HCT116 (cell line): ENCODE measurements at regions not wholly inside any gene's neighbourhood (a gene's known extent, or its start where the extent isn't known, plus 50 kb on each side); places are given as distances from the start of the nearest gene placed in this dataset.

Source experiments
- ATAC-seq: fragments of 200-7000 bp; cut with Tn5 transposase; 2 replicates; pipeline ENCODE4 v1.9.1; 2020; ENCODE audit warnings: mild to moderate bottlenecking, moderate library complexity
- BruUV-seq: library from RNA; stranded (reverse); fragments of 400-500 nt; replicated peaks from 2 replicates; lab custom pipeline; 2021; lab: Mats Ljungman, UMichigan
- CTCF ChIA-PET: fragments of 300-600 bp; sonication (Branson Sonifier 250); formaldehyde crosslinking; loops from one replicate; lab custom pipeline; 2021; ENCODE audit warnings: antibody characterized with exemption; lab: Charles Lee
- POLR2A ChIA-PET: fragments of 300-600, 350-600 bp; sonication (Branson Sonifier 250); formaldehyde crosslinking; loops from one replicate; lab custom pipeline; 2021; ENCODE audit warnings: antibody characterized with exemption; lab: Charles Lee
- RAD21 ChIA-PET, 2 experiments: fragments of 300-600 bp; sonication (Branson Sonifier 250); formaldehyde crosslinking; loops; one replicate each; lab custom pipeline; 2023; ENCODE audit warnings: low total read pairs in 2 of 2; ENCODE audit not compliant: uncharacterized antibody in 2 of 2, unreplicated experiment in 2 of 2, low non-redundant PET in 1 of 2; lab: Charles Lee
- DNase-seq: peaks from one replicate; pipeline ENCODE4 v3.0.0-alpha.2; 2010; ENCODE audit warnings: low read depth, low spot score
- H2AFZ ChIP-seq: fragments of 200-600 bp; shearing (Covaris generic), sonication (generic); 2 replicates; pipeline ENCODE4 v1.6.1; 2017; ENCODE audit warnings: low read depth, mixed run types, mixed read lengths, antibody characterized with exemption, low read length; ENCODE audit not compliant: poor library complexity, severe bottlenecking
- H3K27ac ChIP-seq: 2 replicates; pipeline ENCODE4 v1.5.1; 2012; ENCODE audit warnings: low read depth, low read length
- H3K27me3 ChIP-seq: fragments of 200-600 bp; sonication (generic); 2 replicates; pipeline ENCODE4 v1.6.1; 2016; ENCODE audit warnings: mixed run types, low read length, mixed read lengths; ENCODE audit not compliant: insufficient read depth
- H3K36me3 ChIP-seq, 2 experiments: fragments of 200-500 bp in 1 of 2; fragments of 200-600 bp in 1 of 2; sonication (Bioruptor generic) in 1 of 2; sonication (generic) in 1 of 2; 2 replicates each; pipeline versions ENCODE4 v1.5.1 to v1.6.1; 2014 to 2016; ENCODE audit warnings: low read length in 2 of 2, inconsistent platforms in 1 of 2, mixed read lengths in 1 of 2, mixed run types in 1 of 2; ENCODE audit not compliant: insufficient read depth in 2 of 2, control insufficient read depth in 1 of 2
- H3K4me1 ChIP-seq, 2 experiments: fragments of 200-600 bp in 1 of 2; sonication (generic) in 1 of 2; 2 replicates each; pipeline versions ENCODE4 v1.5.1 to v1.6.1; 2012 to 2017; ENCODE audit warnings: low read length in 2 of 2, inconsistent platforms in 1 of 2, mild to moderate bottlenecking in 1 of 2, mixed read lengths in 1 of 2, mixed run types in 1 of 2, moderate library complexity in 1 of 2; ENCODE audit not compliant: insufficient read depth in 2 of 2, control insufficient read depth in 1 of 2
- H3K4me2 ChIP-seq: fragments of 200-600 bp; sonication (generic); 2 replicates; pipeline ENCODE4 v1.6.1; 2017; ENCODE audit warnings: mixed run types, low read length, mixed read lengths
- H3K4me3 ChIP-seq, 2 experiments: fragments of 200-600 bp in 1 of 2; sonication (generic) in 1 of 2; replicated peaks in 1 of 2; 2 replicates each; pipeline ENCODE4 v1.5.1; 2011 to 2016; ENCODE audit warnings: low read length in 2 of 2, control low read depth in 1 of 2, low read depth in 1 of 2, mild to moderate bottlenecking in 1 of 2, mixed read lengths in 1 of 2, mixed run types in 1 of 2
- H3K79me2 ChIP-seq: fragments of 200-600 bp; sonication (generic); 2 replicates; pipeline ENCODE4 v1.6.1; 2017; ENCODE audit warnings: mild to moderate bottlenecking, mixed run types, low read length, moderate library complexity, mixed read lengths; ENCODE audit not compliant: insufficient read depth
- H3K9ac ChIP-seq: fragments of 200-600 bp; sonication (generic); 2 replicates; pipeline ENCODE4 v1.6.1; 2016; ENCODE audit warnings: low read length, mixed read lengths
- H3K9me2 ChIP-seq: fragments of 200-600 bp; sonication (generic), shearing (Covaris generic); 2 replicates; pipeline ENCODE4 v1.6.1; 2017; ENCODE audit warnings: mixed run types, mild to moderate bottlenecking, moderate library complexity; ENCODE audit not compliant: insufficient read depth
- H3K9me3 ChIP-seq, 2 experiments: fragments of 200-500 bp in 1 of 2; fragments of 200-600 bp in 1 of 2; sonication (Bioruptor generic) in 1 of 2; sonication (generic) in 1 of 2; 2 replicates each; pipeline ENCODE4 v1.6.1; 2014 to 2017; ENCODE audit warnings: low read length in 2 of 2, mixed read lengths in 2 of 2, inconsistent platforms in 1 of 2, low read depth in 1 of 2, mild to moderate bottlenecking in 1 of 2, mixed run types in 1 of 2, moderate library complexity in 1 of 2; ENCODE audit not compliant: control insufficient read depth in 1 of 2, insufficient read depth in 1 of 2
- H4K20me1 ChIP-seq: fragments of 200-600 bp; sonication (generic), shearing (Covaris generic); 2 replicates; pipeline ENCODE4 v1.6.1; 2017; ENCODE audit warnings: mixed run types, mild to moderate bottlenecking, moderate library complexity; ENCODE audit not compliant: insufficient read depth
- EZH2 ChIP-seq: fragments of 200-600 bp; sonication (generic); IDR thresholded peaks from 2 replicates; pipeline ENCODE4 v1.6.1; 2017; ENCODE audit warnings: antibody characterized with exemption, mixed run types
- EZH2phosphoT487 ChIP-seq: fragments of 200-600 bp; IDR thresholded peaks from 2 replicates; pipeline ENCODE4 v1.6.1; 2018; ENCODE audit warnings: antibody characterized with exemption, borderline replicate concordance
- RAD21 ChIP-seq: IDR thresholded peaks from 2 replicates; pipeline ENCODE4 v1.6.1; 2012; ENCODE audit warnings: low read depth, mild to moderate bottlenecking
- SIN3A ChIP-seq: IDR thresholded peaks from 2 replicates; pipeline ENCODE4 v1.6.1; 2012; ENCODE audit warnings: low read depth
- TCF7L2 ChIP-seq: IDR thresholded peaks from 2 replicates; pipeline ENCODE4 v1.7.0; 2011; ENCODE audit warnings: borderline replicate concordance, inconsistent platforms; ENCODE audit not compliant: insufficient read depth, insufficient read length; ENCODE audit errors: extremely low read depth
- YY1 ChIP-seq: IDR thresholded peaks from 2 replicates; pipeline ENCODE4 v1.6.1; 2011; ENCODE audit warnings: low read length, low read depth, moderate library complexity, mild to moderate bottlenecking; ENCODE audit not compliant: insufficient replicate concordance; ENCODE audit errors: extremely low read depth
- intact Hi-C: fragments of 100-400 bp; cut with micrococcal nuclease; formaldehyde crosslinking; loops from 2 replicates; pipeline ENCODE4 v1.10.0; 2022
- TF ChIP-seq, protein P1 (sequence below): IDR thresholded peaks from 2 replicates; pipeline ENCODE4 v1.6.1; 2011; ENCODE audit warnings: mild to moderate bottlenecking, low read length, moderate library complexity; ENCODE audit not compliant: insufficient replicate concordance; ENCODE audit errors: extremely low read depth
- TF ChIP-seq, protein P2 (sequence below), 3 experiments: fragments of 200-600 bp in 1 of 3; sonication (generic) in 1 of 3; IDR thresholded peaks in 2 of 3; conservative IDR thresholded peaks in 1 of 3; 2 replicates each; pipeline ENCODE4 v1.5.1; 2012 to 2017; ENCODE audit warnings: low read depth in 2 of 3, low read length in 2 of 3, antibody characterized with exemption in 1 of 3, borderline replicate concordance in 1 of 3, control low read depth in 1 of 3, mild to moderate bottlenecking in 1 of 3, mixed read lengths in 1 of 3, mixed run types in 1 of 3, moderate library complexity in 1 of 3; ENCODE audit not compliant: insufficient read depth in 1 of 3

- H3K9me2 ChIP-seq, result no peaks in the 10 kb centered on the region
- H3K4me2 ChIP-seq, result no peak overlapping the region
- no peak overlapping the region for H3K9ac ChIP-seq
- H3K9me3 ChIP-seq, result no peaks in the 10 kb centered on the region
- no peaks in the 10 kb centered on the region for H4K20me1 ChIP-seq
- no peak overlapping the region for H2AFZ ChIP-seq
- no peaks in the 10 kb centered on the region for H3K4me1 ChIP-seq
- no peaks in the 10 kb centered on the region for H3K27me3 ChIP-seq
- ChIA-PET POLR2A (no interaction called here), RAD21 (no interaction called here), CTCF (no interaction called here)
- no peak for ATAC-seq
- TF ChIP-seq, protein P1, sequence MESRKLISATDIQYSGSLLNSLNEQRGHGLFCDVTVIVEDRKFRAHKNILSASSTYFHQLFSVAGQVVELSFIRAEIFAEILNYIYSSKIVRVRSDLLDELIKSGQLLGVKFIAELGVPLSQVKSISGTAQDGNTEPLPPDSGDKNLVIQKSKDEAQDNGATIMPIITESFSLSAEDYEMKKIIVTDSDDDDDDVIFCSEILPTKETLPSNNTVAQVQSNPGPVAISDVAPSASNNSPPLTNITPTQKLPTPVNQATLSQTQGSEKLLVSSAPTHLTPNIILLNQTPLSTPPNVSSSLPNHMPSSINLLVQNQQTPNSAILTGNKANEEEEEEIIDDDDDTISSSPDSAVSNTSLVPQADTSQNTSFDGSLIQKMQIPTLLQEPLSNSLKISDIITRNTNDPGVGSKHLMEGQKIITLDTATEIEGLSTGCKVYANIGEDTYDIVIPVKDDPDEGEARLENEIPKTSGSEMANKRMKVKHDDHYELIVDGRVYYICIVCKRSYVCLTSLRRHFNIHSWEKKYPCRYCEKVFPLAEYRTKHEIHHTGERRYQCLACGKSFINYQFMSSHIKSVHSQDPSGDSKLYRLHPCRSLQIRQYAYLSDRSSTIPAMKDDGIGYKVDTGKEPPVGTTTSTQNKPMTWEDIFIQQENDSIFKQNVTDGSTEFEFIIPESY, result no peak
- intact Hi-C loops, result no loop called here
- no peak for DNase-seq
- no TSS peak for BruUV-seq
- no peak overlapping the region for H3K4me3 ChIP-seq
- no peak overlapping the region for H3K27ac ChIP-seq
- H3K36me3 ChIP-seq, result no peaks in the 10 kb centered on the region
- H3K79me2 ChIP-seq, result no peaks in the 10 kb centered on the region
These were observed 152.8 kb upstream of the GDF10 start for GRCh38 chr10:47147186-47147585.

DNA sequence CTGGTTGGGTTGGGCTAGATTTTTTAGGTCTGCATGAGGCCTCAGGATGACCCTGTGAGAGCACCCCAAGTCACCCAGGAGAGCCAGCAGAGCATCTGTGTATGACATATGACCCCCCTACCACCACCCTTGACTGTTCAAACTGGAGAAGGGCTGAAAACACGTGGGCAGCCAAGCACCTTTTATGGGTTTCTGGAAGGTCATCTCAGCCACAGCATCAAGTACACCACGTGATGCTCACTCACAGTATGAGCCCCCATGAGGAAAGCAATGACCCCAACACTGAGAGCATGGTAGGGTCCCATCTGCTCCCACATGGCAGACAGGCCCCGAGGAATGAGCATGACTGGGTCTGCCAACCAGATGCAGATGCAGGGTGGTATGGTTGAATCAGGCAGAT lies 149.4 kb upstream of the GDF10 start:
- Histone ChIP-seq H3K9me3 (peaks cover 0 to 12% of the 10 kb centered on the region in 2 experiments; a peak in 2 of 4 replicates), H3K4me2 (no peak overlapping the region), H2AFZ (no peak overlapping the region), H3K27me3 (no peaks in the 10 kb centered on the region), H3K4me3 (no peak overlapping the region), H3K4me1 (peaks cover 0 to 5% of the 10 kb centered on the region in 2 experiments; a peak in 1 of 4 replicates), H3K36me3 (no peaks in the 10 kb centered on the region), H3K79me2 (no peaks in the 10 kb centered on the region), H3K9ac (no peak overlapping the region), H3K9me2 (no peaks in the 10 kb centered on the region), H4K20me1 (no peaks in the 10 kb centered on the region), H3K27ac (no peak overlapping the region)
- intact Hi-C loops, result no loop called here
- ChIA-PET CTCF (no interaction called here), RAD21 (no interaction called here), POLR2A (no interaction called here)
- no TSS peak for BruUV-seq
- no peak for TF ChIP-seq EZH2
- no peak for TF ChIP-seq RAD21
- no peak for TF ChIP-seq TCF7L2
- TF ChIP-seq EZH2phosphoT487, result no peak
- TF ChIP-seq SIN3A, result no peak
- TF ChIP-seq, protein P2, sequence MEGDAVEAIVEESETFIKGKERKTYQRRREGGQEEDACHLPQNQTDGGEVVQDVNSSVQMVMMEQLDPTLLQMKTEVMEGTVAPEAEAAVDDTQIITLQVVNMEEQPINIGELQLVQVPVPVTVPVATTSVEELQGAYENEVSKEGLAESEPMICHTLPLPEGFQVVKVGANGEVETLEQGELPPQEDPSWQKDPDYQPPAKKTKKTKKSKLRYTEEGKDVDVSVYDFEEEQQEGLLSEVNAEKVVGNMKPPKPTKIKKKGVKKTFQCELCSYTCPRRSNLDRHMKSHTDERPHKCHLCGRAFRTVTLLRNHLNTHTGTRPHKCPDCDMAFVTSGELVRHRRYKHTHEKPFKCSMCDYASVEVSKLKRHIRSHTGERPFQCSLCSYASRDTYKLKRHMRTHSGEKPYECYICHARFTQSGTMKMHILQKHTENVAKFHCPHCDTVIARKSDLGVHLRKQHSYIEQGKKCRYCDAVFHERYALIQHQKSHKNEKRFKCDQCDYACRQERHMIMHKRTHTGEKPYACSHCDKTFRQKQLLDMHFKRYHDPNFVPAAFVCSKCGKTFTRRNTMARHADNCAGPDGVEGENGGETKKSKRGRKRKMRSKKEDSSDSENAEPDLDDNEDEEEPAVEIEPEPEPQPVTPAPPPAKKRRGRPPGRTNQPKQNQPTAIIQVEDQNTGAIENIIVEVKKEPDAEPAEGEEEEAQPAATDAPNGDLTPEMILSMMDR (IDR thresholded peaks at IDR 0.05 in 2 of 3, conservative IDR thresholded peaks at IDR 0.05 in 1 of 3; ENCODE audit: borderline replicate concordance in 1 of 3, insufficient read depth in 1 of 3, low read depth in 2 of 3, low read length in 2 of 3), result no peak
- no peak for TF ChIP-seq YY1
- ATAC-seq, result no peak
- no peak for DNase-seq
